HEK293T (cell line): ENCODE measurements at regions not wholly inside any gene's neighbourhood (a gene's known extent, or its start where the extent isn't known, plus 50 kb on each side); places are given as distances from the start of the nearest gene placed in this dataset.

Experiments
- ARNT ChIP-seq: fragments of 450-650 bp; IDR thresholded peaks from 2 replicates; pipeline ENCODE4 v1.6.1; 2017; ENCODE audit warnings: mild to moderate bottlenecking
- BHLHE40 ChIP-seq: fragments of 450-650 bp; IDR thresholded peaks from 2 replicates; pipeline ENCODE4 v1.6.1; 2016; ENCODE audit warnings: mild to moderate bottlenecking, moderate library complexity, borderline replicate concordance
- ELF4 ChIP-seq: fragments of 450-650 bp; IDR thresholded peaks from 2 replicates; pipeline ENCODE4 v1.6.1; 2017; ENCODE audit warnings: antibody characterized with exemption
- FOXA1 ChIP-seq: fragments of 450-650 bp; IDR thresholded peaks from 2 replicates; pipeline ENCODE4 v1.6.1; 2016; ENCODE audit warnings: mild to moderate bottlenecking
- FOXK2 ChIP-seq: fragments of 450-650 bp; IDR thresholded peaks from 2 replicates; pipeline ENCODE4 v1.6.1; 2016; ENCODE audit warnings: mild to moderate bottlenecking
- FOXM1 ChIP-seq: fragments of 450-650 bp; IDR thresholded peaks from 2 replicates; pipeline ENCODE4 v1.6.1; 2017; ENCODE audit warnings: mild to moderate bottlenecking, borderline replicate concordance
- HDGF ChIP-seq: fragments of 450-650 bp; IDR thresholded peaks from 2 replicates; pipeline ENCODE4 v1.6.1; 2017; ENCODE audit warnings: antibody characterized with exemption, borderline replicate concordance
- L3MBTL2 ChIP-seq: fragments of 450-650 bp; conservative IDR thresholded peaks from 2 replicates; pipeline ENCODE4 v1.6.1; 2016; ENCODE audit warnings: mild to moderate bottlenecking
- NFRKB ChIP-seq: fragments of 450-650 bp; IDR thresholded peaks from 2 replicates; pipeline ENCODE4 v1.6.1; 2016; ENCODE audit warnings: mild to moderate bottlenecking, moderate library complexity
- SP1 ChIP-seq: fragments of 450-650 bp; IDR thresholded peaks from 2 replicates; pipeline ENCODE4 v1.6.1; 2017
- SUZ12 ChIP-seq: fragments of 450-650 bp; IDR thresholded peaks from 2 replicates; pipeline ENCODE4 v1.6.1; 2016; ENCODE audit warnings: mild to moderate bottlenecking
- TARDBP ChIP-seq: fragments of 450-650 bp; IDR thresholded peaks from 2 replicates; pipeline ENCODE4 v1.6.1; 2016
- ZNF384 ChIP-seq: fragments of 450-650 bp; IDR thresholded peaks from 2 replicates; pipeline ENCODE4 v1.6.1; 2016
- TF ChIP-seq, protein P1 (sequence below): fragments of 450-650 bp; IDR thresholded peaks from 2 replicates; pipeline ENCODE4 v1.6.1; 2016

DNA sequence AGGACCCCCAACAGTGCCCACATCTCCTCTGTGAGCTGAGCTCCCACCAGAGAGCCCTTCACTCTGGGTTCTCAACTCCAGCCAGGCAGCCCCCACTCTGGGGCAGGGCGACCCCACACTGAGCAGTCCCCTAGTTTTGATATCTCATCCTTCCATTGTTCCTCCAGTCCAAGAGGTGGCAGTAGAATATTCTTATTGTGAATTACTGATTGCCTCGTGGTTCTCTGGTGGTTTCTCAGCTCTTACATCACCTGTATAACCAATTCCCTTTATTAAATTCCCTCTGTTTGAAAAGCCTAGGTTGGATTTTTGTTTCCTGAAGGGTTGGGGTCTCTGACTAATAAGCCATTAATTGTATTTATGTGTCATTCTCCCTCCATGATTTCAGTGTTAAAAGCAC lies 407.5 kb downstream of the SETD4 start:
- TF ChIP-seq BHLHE40 = no peak
- no peak for TF ChIP-seq ZNF384
- no peak for TF ChIP-seq TARDBP
- TF ChIP-seq L3MBTL2 = no peak
- TF ChIP-seq SUZ12 = no peak
- no peak for TF ChIP-seq FOXM1
- TF ChIP-seq FOXA1 = no peak
- TF ChIP-seq SP1 = no peak
- no peak for TF ChIP-seq FOXK2
- no peak for TF ChIP-seq NFRKB
- TF ChIP-seq, protein P1, sequence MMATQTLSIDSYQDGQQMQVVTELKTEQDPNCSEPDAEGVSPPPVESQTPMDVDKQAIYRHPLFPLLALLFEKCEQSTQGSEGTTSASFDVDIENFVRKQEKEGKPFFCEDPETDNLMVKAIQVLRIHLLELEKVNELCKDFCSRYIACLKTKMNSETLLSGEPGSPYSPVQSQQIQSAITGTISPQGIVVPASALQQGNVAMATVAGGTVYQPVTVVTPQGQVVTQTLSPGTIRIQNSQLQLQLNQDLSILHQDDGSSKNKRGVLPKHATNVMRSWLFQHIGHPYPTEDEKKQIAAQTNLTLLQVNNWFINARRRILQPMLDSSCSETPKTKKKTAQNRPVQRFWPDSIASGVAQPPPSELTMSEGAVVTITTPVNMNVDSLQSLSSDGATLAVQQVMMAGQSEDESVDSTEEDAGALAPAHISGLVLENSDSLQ = no peak
- TF ChIP-seq ARNT = no peak
- TF ChIP-seq HDGF = no peak
- TF ChIP-seq ELF4 = no peak
